ENCODE measurements at regions not wholly inside any gene's neighbourhood (a gene's known extent, or its start where the extent isn't known, plus 50 kb on each side); places are given as distances from the start of the nearest gene placed in this dataset.
A peak's percentile ranks its signal among the peaks of the same experiment; 100 is the strongest.

DNA sequence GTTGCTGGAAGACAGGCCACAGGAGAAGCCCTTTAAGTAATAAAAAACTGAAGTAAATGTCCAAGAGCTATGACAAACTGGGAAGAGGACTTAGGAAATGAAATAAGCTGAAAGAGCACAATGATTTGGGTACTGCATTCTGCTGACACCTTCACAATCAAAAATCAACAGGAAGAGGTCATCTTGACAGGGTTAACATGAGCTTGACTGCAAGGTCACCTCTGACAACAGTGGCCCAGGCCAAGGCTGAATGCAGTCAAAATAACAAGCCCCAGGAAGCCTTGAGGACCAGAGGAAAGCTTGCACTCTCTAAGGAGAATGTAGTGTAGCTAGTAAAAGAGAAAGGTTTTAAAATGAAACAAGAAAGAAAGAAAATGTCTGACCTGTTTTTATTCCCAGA, 179.3 kb downstream of the SEC16B start:
- H3K27ac ChIP-seq = no peak overlapping the region
- no peak for TF ChIP-seq CTCF (conservative IDR thresholded peaks at IDR 0.05)

DNA sequence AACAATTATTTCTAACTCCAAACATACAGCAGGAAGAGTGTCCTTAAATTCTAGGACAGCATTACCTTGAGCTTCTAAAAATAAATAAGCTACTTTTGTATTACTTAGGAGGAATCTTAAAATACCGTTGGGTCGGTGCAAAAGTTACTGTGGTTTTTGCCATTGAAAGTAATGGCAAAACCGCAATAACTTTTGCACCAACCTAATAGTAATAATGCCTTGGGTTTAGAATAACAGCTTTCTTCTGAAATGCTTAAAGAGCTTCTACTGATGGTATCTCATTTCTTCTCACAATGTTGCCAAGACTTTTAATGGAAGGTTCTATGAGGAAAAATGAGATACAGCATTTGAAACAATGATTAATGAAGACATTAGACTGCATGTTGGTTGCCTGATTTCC, 179.9 kb downstream of the SEC16B start:
- TF ChIP-seq CTCF (conservative IDR thresholded peaks at IDR 0.05) = no peak
- no peak overlapping the region for H3K27ac ChIP-seq

GRCh38 chr1:177786176-177786745, 183.6 kb downstream of the SEC16B start:
- H3K27ac ChIP-seq = no peak overlapping the region
- no peak for TF ChIP-seq CTCF (conservative IDR thresholded peaks at IDR 0.05)

- no peak overlapping the region for H3K27ac ChIP-seq
- TF ChIP-seq CTCF (conservative IDR thresholded peaks at IDR 0.05) = no peak
Observed at GRCh38 chr1:177784936-177785335, 184.9 kb downstream of the SEC16B start.

- H3K27ac ChIP-seq = no peak overlapping the region
- no peak for TF ChIP-seq CTCF (conservative IDR thresholded peaks at IDR 0.05)
Observed at GRCh38 chr1:177784409-177784808, 185.4 kb downstream of the SEC16B start.

- no peak overlapping the region for H3K27ac ChIP-seq
- no peak for TF ChIP-seq CTCF (conservative IDR thresholded peaks at IDR 0.05)
Observed at GRCh38 chr1:177783051-177783450, 186.8 kb downstream of the SEC16B start.

DNA sequence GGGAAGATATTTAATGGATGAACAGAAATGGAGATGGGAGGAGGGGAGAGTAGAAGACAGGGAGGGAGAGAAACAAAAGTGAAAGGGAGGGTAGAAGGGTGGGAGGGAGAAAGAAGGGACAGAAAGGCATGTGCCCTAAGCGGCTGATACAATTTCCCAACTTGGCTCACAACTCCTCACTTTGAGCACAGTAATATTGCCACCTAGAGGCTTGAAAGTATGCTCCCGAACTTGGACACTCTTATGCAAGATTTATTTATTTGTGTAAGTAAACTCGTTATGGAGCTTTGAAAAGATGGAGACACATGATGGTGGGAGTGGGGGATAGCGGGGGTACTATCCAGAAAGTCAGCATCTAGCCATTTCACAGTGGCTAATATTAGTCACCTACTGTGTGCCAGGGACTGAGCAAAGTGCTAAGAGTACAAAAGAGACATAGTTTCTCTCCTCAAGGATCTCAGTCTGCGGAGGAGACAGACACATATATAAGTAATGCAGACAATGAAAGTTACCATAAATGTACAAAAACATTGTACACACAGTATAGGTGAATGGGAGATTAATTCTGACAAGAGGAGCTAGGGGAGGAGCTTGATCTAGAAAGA, 189.7 kb downstream of the SEC16B start:
- peak; percentile 80 for TF ChIP-seq CTCF (conservative IDR thresholded peaks at IDR 0.05)
- no peak overlapping the region; the same call in 1 of the 2 replicates for H3K27ac ChIP-seq
